HG03457 (cell line): ENCODE measurements at regions not wholly inside any gene's neighbourhood (a gene's known extent, or its start where the extent isn't known, plus 50 kb on each side); places are given as distances from the start of the nearest gene placed in this dataset.
"Not testable (repeated sequence)": the region's sequence is repeated elsewhere in the genome, so short reads cannot be mapped to it uniquely, and the experiment has no call there.

ENCODE experiments used
- ATAC-seq: cut with Tn5 transposase; IDR thresholded peaks from one replicate; pipeline ENCODE4 v1.9.1; 2021; ENCODE audit warnings: moderate number of reproducible peaks; ENCODE audit not compliant: unreplicated experiment

DNA sequence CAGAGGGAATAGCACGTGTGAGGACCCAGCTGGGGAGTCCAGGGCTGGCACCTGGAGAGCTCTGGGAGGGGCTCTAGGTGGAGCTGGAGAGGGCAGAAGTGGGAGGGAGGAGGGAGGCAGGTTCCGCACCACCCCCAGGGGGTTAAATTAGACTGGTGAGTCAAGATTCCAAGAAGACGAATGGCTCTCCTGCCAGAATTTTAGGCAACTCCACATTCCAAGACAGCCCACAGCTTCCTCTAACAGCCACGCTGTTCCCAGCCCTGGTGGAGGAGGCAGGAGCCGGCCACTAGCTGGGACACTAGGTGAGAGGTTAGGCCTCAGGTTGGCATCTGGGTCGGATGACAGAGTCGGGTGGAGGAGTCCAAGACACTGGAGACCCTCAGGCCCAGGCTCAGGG, 60.2 kb downstream of the TFAP2C start:
- no peak for ATAC-seq

DNA sequence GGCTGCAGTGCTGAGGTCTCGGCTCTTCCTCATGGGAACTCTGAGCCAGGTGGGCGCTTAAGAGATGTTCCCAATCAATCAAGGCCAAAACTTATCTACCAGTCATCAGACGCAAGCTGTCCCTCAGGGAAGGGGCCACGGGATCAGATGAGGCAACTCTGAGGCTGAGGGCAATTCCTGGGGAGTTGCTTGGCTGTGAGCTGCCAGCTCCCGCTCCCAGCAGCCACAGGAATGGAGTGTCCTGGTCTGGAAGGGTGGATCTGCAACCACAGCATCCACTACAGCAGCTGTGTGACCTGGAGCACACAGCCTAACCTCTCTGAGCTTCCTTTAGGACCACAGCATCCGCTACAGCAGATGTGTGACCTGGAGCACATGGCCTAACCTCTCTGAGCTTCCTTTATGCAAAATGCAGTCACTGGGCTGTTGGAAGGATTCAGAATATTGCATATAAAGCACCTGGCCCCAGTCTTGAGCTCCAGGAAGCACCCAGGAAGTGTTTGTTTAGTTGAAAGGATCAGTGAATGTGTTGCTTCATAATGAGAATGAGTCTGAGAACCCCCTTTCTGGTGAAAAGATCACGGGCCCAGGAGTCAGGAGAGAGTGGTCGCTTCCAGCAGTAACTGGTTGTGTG, 60.9 kb downstream of the TFAP2C start:
- ATAC-seq: no peak

DNA sequence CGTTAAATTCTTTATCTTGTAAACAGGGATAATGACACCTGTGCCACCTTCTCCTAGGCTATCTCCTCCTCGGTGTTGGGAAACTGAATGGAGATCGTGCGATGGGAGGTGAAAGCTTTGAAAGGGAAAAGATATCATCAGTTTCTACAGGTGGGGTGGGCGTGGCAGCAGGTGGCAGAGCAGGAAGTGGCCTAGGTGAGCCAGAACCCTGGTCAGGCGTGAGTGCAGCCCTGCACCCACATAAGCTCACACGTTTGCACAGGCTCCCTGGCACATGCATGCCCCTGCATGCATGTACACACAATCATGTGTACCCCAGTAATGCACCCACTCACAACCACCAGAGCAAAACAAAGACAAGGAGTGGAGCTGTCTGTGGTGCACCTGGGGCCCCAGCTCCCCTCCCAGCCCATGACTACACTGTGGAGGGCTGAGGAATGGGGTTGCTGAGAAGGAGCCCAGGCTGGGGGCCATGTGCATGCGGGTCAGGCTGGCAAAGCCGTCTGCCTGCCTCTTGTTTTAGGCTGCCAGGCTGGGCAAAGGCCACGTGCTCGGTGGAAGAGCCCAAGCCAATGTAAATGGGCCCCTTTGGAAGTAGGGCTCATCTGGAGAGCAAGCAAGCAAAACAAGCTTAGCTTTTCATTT, 61.5 kb downstream of the TFAP2C start:
- ATAC-seq: no peak

DNA sequence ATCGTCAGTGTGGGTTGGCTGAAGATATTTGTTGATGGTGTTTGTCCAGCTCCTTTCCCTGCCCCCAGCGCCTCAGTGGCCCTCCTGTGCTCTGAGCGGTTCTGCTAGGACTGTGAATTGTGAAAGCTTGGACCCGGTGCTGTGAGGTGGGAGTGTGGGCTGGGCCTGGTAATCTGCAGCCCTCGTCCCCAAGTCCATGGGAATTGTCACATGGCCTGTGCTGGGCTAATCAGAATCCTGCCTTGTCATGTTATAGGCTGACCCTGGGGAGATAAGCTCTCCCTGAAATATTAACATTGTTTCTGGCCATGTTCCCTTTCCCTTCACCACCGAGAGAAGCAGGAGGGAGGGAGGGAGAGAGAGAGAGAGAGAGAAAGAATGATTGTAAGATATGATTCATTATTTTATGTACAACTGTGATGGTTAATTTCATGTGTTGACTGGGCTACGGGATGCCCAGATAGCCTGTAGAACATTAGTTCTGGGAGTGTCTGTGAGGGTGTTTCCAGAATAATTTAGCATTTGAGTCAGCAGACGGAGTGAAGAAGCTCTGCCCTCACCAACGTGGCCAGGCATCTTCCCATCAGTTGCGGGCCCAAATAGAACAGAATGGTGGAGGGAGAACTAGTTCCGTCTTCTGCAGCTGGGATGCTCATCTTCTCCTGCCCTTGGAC, 62.4 kb downstream of the TFAP2C start:
- no peak for ATAC-seq

DNA sequence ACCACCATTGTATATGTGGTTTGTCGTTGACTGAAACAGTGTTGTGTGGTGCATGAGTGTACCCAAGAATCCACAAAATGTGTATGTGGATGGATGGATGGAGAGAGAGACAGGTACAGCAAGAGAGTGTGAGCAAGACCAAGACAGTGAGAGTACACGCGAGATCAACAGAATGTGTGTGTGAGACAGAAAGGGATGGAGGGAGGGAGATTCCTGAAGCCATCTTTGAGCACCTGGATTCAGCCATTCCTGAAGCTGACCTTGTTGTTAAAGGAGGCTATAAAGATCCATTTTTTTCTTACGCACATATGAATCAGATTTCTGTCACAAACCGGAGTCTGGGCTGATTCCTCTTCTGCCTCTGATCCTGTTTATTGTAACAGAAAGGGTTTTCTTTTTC, 64.1 kb downstream of the TFAP2C start:
- no peak for ATAC-seq

DNA sequence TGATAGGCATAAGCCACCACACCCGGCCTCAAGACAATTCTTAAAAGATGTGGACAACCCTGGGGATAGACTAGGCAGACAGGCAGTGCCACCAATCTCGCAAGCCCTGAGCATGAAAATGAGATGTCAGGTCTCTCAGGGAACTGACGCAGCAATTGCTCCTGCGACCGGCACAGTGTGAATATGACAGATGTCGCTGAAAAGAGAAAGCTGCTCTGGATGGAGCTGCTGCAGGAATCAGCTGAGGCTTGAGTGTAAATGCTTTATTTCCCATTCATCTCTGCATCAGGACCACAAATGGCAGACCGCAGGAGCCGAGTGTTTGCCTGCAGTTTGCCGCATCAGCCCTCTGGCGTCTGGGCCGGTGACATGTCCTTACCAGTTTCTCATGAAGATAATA, 68.4 kb downstream of the TFAP2C start:
- ATAC-seq: no peak

DNA sequence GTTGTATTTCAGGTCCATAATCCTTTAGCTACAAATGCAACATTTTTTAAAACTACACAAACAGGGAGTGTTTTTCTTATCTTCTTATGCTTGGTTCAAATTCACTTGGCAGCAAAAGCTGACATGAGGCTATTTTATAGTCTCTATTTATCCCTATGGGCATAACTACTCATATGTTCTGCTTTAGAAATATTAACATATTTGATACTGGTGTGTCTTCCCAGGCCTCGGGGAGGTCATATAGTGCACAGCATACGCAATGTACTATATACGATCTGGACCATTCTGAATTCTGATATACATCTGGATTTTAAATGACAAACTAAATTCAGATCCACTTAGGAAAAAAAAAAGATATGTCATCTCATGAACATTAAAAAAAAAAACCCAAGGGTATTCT, 69.2 kb downstream of the TFAP2C start:
- ATAC-seq: no peak

DNA sequence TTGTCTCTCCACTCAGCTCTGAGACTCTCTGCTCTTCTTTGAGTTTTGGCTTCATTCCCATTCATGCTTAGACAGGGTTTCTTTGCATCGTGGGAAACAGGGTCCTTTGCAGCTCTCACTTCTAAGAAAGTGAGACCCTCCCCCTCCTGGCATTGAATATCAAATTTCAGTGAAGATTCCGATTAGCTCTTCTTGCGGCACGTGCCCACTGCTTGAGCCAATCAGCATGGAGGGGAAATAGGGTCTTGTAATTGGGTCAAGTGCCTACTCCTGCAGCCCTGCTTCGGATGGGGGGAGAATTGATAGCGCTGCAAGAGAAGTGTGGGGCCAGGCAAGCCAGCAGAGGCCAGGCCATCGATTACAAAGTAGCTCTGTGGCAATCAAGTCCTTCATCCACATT, 69.6 kb downstream of the TFAP2C start:
- no peak for ATAC-seq

DNA sequence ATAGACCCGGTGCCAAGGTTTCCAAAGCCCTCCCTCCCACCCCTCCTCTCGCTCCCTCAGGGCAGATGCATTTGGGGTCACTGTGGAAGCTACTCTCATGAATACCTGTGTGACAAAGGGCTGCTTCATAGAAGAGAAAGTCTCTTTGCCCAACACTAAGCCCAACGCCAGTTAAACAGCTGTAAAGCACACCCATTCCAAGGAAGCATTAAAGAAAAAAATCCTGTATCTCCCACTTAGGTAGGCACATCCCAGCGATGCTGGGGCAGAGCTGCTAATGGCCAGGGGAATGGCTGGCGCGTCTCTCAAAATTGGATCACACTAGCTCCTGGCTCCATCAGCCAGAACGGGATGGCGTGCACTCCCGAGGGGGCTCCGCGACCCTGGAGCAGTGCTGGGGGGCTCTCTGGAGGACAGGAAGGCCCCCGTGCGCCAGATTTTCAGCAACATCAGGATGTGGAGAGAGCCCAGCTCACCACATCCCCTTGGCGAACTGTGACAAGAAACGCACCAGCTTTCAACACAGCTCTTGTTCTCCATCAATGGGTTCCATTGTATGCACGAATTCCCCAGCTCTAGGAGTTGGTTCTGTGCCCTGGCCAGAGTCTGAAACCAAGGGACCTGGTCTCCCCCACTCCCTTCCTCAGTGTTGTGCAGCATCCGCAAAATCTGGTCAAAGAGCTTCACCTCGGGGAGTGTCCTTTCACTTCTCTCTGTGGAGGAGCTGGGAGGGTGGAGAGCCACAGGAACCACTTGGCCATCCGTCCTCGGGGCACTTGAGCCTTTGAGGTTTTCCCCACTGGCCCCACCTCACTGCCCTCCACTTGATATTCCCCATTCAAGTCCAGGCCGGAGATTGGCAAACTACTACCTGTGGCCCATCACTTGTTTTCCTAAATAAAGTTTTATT, 74.1 kb downstream of the TFAP2C start:
- ATAC-seq: no peak

DNA sequence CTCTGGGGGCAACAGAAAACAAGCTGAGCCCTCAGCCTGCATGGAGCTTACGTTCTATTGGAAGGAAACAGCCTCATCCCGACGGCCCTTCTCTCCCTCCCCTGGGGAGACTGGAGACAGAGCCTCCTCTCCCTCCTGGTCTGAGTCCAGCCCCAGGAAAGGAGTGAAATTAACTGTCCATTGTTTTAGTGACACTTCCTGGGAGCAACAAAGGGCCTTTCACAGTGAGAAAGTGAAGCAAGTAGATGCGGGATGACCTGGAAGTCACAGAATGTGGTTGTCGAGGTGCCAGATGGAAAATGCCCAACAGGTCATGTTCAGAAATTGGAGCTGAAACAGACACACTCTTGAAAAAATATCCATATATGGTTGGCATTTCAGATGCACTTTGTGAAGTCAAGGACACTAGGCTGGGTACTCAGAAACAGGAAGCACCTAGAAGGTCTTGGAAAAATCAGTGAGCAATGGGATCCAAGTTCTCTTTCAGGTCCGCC, 77.8 kb downstream of the TFAP2C start:
- ATAC-seq: no peak

DNA sequence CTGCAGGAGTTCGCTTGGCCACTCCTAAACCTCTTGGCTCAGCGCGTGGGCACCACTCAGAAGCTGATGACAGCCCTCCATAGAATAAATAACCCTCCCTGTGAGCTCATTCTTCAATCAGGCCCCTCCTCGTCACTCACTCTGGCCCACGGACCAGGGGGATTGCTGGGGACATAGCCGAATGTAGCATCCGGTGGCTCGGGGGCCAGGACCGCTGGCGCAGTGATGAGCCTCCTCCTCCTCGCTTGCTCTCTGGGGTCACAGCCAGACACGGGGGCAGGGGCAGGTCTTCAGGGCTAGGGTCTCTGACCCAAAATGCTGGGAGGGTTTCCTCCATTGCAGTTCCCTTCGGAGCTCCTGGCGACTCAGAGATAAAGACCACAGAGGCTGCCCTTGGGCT, 79.9 kb downstream of the TFAP2C start:
- ATAC-seq: no peak

DNA sequence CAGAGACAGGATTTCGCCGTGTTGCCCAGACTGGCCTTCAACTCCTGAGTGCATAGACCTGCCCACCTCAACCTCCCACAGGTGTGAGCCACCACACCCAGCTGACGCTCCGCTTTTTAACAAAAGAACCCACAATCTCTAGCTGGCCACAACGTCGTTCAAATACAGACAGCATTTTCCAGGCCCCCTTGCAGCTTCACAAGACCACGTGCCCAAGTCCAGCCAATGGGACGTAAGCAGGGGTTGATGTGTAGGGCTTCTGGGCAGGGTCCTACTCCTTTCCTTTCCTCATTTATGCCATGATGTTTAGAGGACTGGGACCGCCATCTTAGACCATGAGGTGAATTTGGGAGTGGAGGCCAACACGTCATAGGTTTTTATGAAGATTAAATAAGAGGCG, 81.0 kb downstream of the TFAP2C start:
- ATAC-seq: no peak

DNA sequence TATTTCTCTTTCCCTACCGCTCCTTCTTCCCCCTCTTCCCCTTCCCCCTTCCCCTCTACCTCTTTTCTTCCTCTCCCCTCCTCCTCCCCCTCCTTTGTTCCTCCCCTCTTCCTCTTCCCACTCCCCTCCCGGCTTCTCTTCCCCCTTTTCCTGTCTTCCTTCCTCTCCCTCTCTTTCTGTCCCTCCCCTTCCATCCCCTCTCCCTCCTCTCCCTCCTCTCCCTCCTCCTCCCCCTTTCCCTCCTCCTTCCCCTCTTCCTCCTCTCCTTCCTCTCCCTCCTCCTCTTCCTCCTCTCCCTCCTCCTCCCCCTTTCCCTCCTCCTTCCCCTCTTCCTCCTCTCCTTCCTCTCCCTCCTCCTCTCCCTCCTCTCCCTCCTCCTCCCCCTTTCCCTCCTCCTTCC, 81.5 kb downstream of the TFAP2C start:
- not testable (repeated sequence) for ATAC-seq

DNA sequence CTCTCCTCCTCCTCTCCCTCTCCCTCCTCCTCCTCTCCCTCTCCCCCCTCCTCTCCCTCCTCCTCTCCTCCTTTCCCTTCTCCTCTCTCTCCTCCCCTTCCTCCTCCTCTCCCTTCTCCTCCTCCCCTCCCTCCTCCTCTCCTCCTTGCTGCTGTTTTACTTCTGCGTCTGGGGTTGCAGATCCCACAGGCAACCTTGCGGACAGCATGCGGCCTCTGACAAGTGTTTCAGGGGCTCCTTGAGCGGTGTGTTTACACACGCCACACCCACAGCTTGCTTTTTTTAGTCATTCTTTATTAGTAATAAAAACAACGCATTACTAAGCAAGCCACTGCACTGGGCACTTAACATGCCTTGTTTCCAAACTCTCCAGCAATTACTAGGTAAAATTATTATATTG, 81.9 kb downstream of the TFAP2C start:
- no peak for ATAC-seq

DNA sequence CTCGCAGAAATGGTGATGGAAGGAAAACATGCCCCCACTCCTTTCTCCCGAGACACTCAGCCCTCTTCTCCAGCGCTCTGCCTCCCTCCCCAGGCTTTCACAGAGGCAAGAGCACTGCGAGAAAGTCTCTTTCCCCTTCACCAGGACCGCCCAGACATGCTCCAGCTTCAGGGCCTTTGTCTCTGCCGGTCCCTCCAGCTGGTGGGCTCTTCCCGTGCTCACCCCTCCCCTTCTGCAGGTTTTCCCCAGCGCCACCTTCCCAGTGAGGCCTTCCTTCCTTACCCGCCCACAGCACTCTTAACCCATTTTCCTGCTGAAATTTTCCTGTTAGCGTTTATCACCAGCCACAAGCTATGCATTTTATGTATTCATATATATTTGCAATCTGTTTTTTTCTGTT, 86.2 kb downstream of the TFAP2C start:
- ATAC-seq: no peak

DNA sequence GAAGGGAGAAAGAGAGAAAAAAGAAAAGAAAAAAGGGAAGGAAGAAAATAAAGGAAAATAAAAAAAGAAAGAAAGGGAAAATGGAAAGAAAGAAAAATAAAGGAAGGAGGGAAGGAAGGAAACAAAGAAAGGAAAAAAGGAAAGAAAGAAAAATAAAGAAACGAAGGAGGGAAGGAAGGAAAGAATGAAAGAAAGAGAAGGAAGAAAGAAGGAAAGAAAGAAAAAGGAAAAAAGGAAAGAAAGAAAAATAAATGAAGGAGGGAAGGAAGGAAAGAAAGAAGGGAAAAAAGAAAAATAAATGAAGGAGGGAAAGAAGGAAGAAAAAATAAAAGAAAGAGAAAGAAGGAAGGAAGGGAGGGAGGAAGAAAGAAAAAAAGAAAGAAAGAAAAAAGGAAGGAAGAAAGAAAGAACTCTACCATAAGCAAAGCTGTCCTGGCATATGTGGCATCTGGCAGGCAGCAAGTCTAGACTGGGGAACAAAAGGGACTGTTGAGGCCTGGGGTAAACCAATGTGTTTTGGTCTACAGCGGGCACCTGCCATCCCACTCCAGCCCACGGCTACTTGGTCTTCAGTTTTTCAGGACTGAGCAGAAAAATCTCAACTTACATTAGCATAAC, 86.9 kb downstream of the TFAP2C start:
- no peak for ATAC-seq

DNA sequence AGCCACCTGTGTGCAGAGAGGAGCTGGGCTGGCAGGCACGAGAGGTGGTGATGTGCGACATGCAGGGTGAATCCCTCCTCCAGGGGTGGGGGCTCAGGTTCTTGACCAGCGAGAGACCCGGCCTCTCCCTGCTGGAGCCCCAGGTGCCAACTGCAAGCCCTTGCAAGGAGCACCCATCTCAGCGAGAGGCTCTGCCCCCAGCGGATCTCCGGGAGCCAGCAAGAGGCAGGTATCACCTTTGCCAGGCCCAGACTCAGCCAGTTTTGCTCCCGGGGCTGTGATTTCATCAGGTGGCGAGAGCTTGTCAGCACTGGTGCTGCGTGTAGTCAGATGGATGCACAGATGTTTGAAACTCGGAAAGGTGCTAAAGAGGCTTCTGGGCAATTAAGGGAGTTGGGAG, 87.7 kb downstream of the TFAP2C start:
- ATAC-seq: no peak

DNA sequence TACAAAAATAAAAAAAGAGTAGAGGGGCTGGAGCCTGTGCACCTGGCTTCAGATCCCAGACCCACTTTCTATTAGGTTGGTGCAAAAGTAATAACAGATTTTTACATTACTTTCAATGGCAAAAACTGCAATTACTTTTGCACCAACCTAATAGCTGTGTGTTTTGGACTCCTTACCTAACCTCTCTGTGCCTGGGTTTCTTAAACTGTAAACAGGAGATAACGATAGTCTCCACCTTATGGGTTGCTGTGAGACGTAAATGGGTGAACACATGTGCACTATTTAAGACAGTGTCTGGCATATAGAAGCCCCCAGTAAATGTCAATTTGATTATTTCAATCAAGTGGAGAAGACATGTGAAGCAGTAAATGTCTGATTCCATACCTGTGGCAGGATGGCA, 89.7 kb downstream of the TFAP2C start:
- no peak for ATAC-seq

DNA sequence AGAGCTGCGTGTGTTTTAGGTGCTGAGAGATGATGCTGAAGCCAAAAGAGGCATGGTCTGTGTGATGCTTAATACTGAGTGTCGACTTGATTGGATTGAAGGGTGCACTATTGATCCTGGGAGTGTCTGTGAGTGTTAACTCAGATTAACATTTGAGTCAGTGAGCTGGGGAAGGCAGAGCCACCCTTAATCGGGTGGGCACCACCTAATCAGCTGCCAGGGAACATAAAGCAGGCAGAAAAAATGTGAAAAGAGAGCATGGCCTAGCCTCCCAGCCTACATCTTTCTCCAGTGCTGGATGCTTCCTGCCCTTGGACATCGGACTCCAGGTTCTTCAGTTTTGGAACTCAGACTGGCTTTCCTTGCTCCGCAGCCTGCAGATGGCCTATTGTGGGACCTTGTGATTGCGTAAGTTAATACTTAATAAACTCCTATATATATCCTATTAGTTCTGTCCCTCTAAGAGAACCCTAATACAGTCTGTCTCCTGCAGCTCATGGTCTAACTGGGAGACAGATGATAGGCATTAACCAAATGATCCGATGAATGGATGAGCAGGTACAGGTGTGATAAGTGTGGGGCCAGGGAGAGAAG, 91.6 kb downstream of the TFAP2C start:
- no peak for ATAC-seq

DNA sequence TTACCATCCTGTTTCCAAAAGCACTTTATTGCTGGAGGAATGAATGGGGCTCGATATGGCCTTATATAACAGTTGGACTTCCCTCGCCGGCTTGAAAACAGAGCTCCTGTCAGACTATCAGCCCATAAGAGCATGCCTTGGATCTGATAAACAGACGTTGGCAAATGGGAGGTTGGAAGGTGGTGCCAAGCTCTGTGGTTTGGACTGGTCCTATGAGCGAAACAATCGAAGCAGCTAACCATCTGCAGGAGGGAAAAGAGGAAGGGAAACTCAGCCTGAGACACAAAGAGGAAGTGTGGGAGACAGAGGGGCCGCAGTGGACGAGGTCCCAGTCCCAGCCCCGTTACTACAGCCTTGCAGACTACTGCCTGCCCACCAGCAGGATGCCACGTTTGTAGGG, 92.9 kb downstream of the TFAP2C start:
- ATAC-seq: no peak

DNA sequence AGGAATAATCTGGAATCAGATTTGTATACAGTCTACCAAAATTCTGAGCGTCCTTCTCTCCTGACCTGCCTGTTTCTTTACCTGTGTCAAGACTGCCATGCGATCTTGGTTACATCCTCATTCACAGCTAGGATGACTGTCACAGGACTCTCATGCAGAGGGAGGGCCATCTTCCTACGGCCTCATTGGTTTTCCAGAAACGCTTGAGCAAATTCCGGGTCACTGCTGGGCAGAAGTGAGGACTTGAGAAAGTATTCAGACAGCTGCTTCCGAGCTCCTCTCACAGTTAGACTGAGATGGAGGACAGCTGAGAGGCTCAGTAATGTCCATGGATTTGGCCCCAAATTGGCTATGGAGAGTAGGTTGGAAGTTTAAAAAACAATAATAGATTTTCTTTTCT, 94.2 kb downstream of the TFAP2C start:
- ATAC-seq: no peak
